Heart right ventricle (tissue), 16 donors: ENCODE measurements at regions not wholly inside any gene's neighbourhood (a gene's known extent, or its start where the extent isn't known, plus 50 kb on each side); places are given as distances from the start of the nearest gene placed in this dataset.

ENCODE experiments used
- ATAC-seq, 8 donors: fragments of 200-7000 bp; cut with Tn5 transposase; one replicate each; pipeline ENCODE4 v1.9.1; 2020; ENCODE audit warnings: mild to moderate bottlenecking in 8 of 8, moderate library complexity in 8 of 8, moderate number of reproducible peaks in 1 of 8
- DNase-seq, 2 donors: peaks; one replicate each; pipeline ENCODE4 v3.0.0-alpha.2; 2020
- H3K27ac ChIP-seq, 10 donors: fragments of 200-600 bp; sonication (generic) in 2 of 10; one replicate each; pipeline versions ENCODE4 v1.5.0 to v1.8.0; 2020 to 2022; ENCODE audit warnings: mild to moderate bottlenecking in 3 of 10
- H3K27me3 ChIP-seq, 7 donors: fragments of 200-600 bp; one replicate each; pipeline ENCODE4 v1.8.0; 2021 to 2022; ENCODE audit warnings: mild to moderate bottlenecking in 2 of 7
- H3K36me3 ChIP-seq, 9 donors: fragments of 200-600 bp; sonication (generic) in 1 of 9; one replicate each; pipeline versions ENCODE4 v1.5.0 to v1.8.0; 2020 to 2022; ENCODE audit warnings: mild to moderate bottlenecking in 2 of 9
- H3K4me1 ChIP-seq, 9 donors: fragments of 200-600 bp; sonication (generic) in 1 of 9; one replicate each; pipeline versions ENCODE4 v1.5.0 to v1.8.0; 2020 to 2022; ENCODE audit warnings: mild to moderate bottlenecking in 4 of 9
- H3K4me3 ChIP-seq, 10 donors: fragments of 200-600 bp; sonication (generic) in 2 of 10; one replicate each; pipeline versions ENCODE4 v1.5.0 to v1.8.0; 2020 to 2022; ENCODE audit warnings: mild to moderate bottlenecking in 7 of 10, moderate library complexity in 2 of 10
- H3K9me3 ChIP-seq, 11 donors: fragments of 200-600 bp in 10 of 11; sonication (generic) in 2 of 11; one replicate each; pipeline versions ENCODE4 v1.5.0 to v1.8.0; 2013 to 2022; ENCODE audit warnings: mild to moderate bottlenecking in 2 of 11, control low read depth in 1 of 11, moderate library complexity in 1 of 11
- WGBS, 2 donors: extraction: QIAGEN DNeasy Blood & Tissue Kit; methylation state at CpG; one replicate each; pipeline ENCODE4 v1.1.7; 2013; ENCODE audit warnings: inconsistent platforms in 1 of 2; 5-methylcytosine and 5-hydroxymethylcytosine counted together
- intact Hi-C, 10 donors: fragments of 100-400 bp; cut with DNase I; formaldehyde crosslinking; loops; one replicate each; pipeline versions ENCODE4 v1.11.1 to v1.14.2; 2022
- TF ChIP-seq, protein P1 (sequence below), 9 donors: fragments of 200-600 bp; sonication (generic) in 2 of 9; IDR thresholded peaks; one replicate each; pipeline versions ENCODE4 v1.5.0 to v1.8.0; 2021 to 2022; ENCODE audit warnings: antibody characterized with exemption in 9 of 9, mild to moderate bottlenecking in 5 of 9, moderate library complexity in 1 of 9
- donor health status: Arrhythmogenic right ventricular cardiomyopathy.
- donor health status: ischemic (EF 13 %, LVEDD 7.1; RV severe dilation, severe dysfunction).
- donor health status: healthy with polysubstance abuse.
- donor health status: DM: no; HTN: yes; CAD: no.
- donor health status: DM: no; HTN: no; CAD: no.
- donor health status: ischemic (EF 25% LVEDD 6.9; RV normal size, moderate dysfunction).
- donor health status: ischemic (EF 25% LVEDD 5.7; RV mildly dilated, moderate dysfunction).
- donor health status: healthy.
- donor health status: DM: yes; HTN: yes; CAD: no.
- donor health status: Ischemic cardiomyopathy.
- donor health status: ischemic (EF 35%, LVEDD 5.7; RV mildly dilated, moderate dysfunction).
- donor health status: nonischemic (EF 11% LVEDD 7.7; RV severe dilation, severe dysfunction).
- donor health status: DM: yes; HTN: yes; CAD: no.
- donor health status: PGD.
- donor health status: ischemic (EF 29% LVEDD 5.4; RV normal size, mild dysfunction).
- donor health status: nonischemic (EF 23%, LVEDD 6.1; RV moderate dilation, normal function).

DNA sequence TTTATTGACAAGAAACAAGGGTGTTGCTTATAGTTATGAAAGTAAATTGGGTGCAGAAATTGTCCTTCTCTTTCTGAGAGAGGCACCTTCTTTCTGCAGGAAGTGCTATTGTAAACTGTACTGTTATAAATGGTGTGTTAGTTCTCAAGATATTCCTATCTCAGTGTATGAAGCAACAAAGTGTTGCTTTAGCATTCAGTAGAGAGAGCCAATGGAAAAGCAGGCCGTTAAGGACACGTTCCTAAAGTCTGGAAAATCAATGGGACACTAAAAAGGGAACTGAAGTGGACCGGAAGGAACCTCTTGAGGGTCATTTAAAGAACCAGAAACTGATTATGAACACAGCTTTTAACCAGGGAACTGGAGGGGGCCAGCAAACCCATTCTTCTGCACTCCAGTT, 510.0 kb upstream of the ZEB2 start:
- no peaks in the 10 kb centered on the region for H3K9me3 ChIP-seq
- no peaks in the 10 kb centered on the region for H3K36me3 ChIP-seq
- no peaks in the 10 kb centered on the region for H3K27me3 ChIP-seq
- intact Hi-C loops: no loop called here
- H3K4me1 ChIP-seq: peaks cover 0 to 24% (median 0%) of the 10 kb centered on the region in 9 donors
- no peak overlapping the region for H3K4me3 ChIP-seq
- no peak overlapping the region for H3K27ac ChIP-seq
- ATAC-seq: peak in 1 of 8 donors; percentile 22
- no peak for DNase-seq
- WGBS, 2 donors: 28 to 32% methylated on average over 3 of the region's 3 CpGs
- TF ChIP-seq, protein P1, sequence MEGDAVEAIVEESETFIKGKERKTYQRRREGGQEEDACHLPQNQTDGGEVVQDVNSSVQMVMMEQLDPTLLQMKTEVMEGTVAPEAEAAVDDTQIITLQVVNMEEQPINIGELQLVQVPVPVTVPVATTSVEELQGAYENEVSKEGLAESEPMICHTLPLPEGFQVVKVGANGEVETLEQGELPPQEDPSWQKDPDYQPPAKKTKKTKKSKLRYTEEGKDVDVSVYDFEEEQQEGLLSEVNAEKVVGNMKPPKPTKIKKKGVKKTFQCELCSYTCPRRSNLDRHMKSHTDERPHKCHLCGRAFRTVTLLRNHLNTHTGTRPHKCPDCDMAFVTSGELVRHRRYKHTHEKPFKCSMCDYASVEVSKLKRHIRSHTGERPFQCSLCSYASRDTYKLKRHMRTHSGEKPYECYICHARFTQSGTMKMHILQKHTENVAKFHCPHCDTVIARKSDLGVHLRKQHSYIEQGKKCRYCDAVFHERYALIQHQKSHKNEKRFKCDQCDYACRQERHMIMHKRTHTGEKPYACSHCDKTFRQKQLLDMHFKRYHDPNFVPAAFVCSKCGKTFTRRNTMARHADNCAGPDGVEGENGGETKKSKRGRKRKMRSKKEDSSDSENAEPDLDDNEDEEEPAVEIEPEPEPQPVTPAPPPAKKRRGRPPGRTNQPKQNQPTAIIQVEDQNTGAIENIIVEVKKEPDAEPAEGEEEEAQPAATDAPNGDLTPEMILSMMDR (IDR thresholded peaks at IDR 0.05): no peak

DNA sequence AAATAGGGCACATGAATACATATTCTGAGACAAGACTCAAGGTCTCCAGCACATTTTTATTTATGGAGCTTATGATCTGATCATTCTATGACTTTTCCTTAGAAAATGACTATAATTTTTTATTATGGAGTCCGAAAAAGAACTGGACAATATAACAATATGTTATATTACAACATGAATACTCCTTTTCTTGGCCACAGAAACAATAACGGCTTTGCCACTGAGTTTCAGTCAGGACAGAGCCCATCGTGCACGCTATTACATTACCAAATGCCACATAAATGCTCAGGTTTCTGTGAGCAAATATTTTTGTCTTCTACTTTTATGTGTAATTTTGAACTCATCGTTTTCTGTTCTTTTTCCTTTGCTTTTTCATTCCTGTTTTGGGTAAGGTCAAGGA, 509.2 kb upstream of the ZEB2 start:
- H3K4me3 ChIP-seq: no peak overlapping the region
- DNase-seq: no peak
- ATAC-seq: no peak
- H3K36me3 ChIP-seq: no peaks in the 10 kb centered on the region
- H3K4me1 ChIP-seq: peaks cover 0 to 24% (median 0%) of the 10 kb centered on the region in 9 donors
- no peaks in the 10 kb centered on the region for H3K9me3 ChIP-seq
- no peaks in the 10 kb centered on the region for H3K27me3 ChIP-seq
- WGBS, 2 donors: 86 to 88% methylated on average over 5 of the region's 5 CpGs
- TF ChIP-seq, protein P1 (IDR thresholded peaks at IDR 0.05): no peak
- peak overlapping the region in 1 of 10 donors; percentile 22 for H3K27ac ChIP-seq
- intact Hi-C loops: no loop called here

DNA sequence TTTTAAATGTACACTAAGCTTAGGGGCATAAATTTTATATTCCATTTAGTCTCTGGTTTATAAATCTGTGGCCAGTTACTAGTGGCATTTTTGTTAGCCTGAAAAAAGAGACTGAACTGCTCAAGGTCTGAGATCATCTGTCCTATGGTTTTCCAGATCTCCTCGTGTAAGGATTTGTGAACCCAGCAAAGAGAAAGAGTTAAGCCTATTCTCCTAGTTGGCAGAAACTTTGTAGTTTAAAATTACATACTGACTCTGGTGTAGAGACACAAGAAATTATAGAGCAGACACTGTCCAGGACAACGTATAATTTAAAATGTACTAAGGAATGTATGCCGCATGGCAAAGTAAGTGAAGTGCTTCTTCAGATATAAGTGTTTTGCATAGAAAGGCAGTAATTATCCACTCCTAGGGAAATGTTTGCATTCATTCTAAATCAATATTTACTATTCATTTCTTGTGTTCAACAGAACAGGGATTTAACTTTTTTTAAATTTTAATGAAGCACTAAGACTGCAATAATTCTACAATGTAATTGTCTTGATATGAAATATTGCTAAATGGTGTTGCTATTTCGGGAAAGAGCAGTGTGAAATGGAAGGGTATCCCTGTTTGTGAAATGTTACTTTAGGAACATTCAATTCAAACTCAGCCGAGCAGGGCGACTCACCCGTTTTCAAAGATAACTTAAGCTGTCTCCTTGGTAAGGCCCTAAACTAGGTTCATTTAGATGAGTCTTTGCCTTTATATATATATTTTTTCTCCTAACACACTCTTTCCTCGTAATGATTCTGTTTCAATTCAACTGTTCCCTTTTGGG, 508.4 kb upstream of the ZEB2 start:
- no peak overlapping the region for H3K4me3 ChIP-seq
- H3K36me3 ChIP-seq: no peaks in the 10 kb centered on the region
- no peaks in the 10 kb centered on the region for H3K27me3 ChIP-seq
- 76 to 77% methylated on average over 8 of the region's 8 CpGs for WGBS, 2 donors
- DNase-seq: no peak
- no peak for ATAC-seq
- intact Hi-C loops: no loop called here
- H3K4me1 ChIP-seq: peaks cover 0 to 24% (median 0%) of the 10 kb centered on the region in 9 donors
- peak overlapping the region in 2 of 10 donors; percentile 5 to 22 for H3K27ac ChIP-seq
- TF ChIP-seq, protein P1 (IDR thresholded peaks at IDR 0.05): no peak
- no peaks in the 10 kb centered on the region for H3K9me3 ChIP-seq

DNA sequence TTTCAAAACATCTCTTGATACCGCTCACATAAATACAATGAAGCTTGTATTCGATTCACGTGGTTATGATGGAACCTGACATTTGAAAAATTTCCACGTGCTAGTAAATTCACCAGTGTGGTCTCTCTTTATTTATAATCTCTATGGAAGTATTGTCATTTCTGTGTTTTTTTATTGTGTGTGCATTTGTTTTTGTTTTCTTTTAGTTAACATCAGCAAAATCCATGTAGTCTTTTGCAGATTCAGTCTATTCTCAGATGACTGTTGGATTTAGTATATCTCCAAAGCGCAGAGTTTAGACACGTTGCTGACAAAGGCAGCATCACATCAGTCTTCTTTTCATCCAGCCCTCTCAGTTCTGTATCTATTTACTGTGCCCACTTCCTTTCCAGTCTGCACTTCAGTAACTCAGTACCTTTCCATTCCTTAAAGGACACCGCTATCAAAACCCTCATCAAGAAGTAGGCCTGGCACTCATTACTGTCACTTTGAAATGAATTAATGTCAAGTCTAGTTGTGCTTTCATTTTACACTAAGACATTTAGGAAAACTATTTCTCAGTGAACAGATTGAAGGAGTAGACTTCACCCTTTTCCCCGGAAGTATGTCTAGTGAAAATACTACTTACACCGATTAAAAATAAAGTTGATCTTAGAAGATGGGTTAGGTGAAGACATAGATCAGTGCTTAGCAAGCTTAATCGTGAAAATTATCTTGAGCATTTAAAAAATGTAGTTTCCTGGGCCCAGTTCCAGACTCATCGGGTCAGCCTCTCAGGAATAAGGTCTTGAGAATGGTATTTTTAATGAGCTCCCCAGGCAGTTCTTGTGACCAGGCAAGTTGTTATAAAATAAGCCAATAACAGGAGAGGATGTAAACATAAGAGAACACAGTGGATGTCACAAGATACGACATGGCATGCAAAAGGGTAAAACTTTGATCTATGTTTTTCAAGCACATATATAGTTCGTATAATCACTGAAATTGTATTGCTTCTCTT, 506.8 kb upstream of the ZEB2 start:
- no peak for DNase-seq
- 63 to 67% methylated on average over 13 of the region's 13 CpGs for WGBS, 2 donors

More for the DNA sequence above, 506.8 kb upstream of the ZEB2 start:
- no peaks in the 10 kb centered on the region for H3K36me3 ChIP-seq
- no peaks in the 10 kb centered on the region for H3K27me3 ChIP-seq
- H3K27ac ChIP-seq: peak overlapping the region in 2 of 10 donors; percentile 0 to 16
- H3K9me3 ChIP-seq: no peaks in the 10 kb centered on the region
- ATAC-seq: peak in 1 of 8 donors; percentile 36
- intact Hi-C loops: no loop called here
- TF ChIP-seq, protein P1 (IDR thresholded peaks at IDR 0.05): no peak
- H3K4me1 ChIP-seq: peaks cover 0 to 33% (median 4%) of the 10 kb centered on the region in 9 donors
- no peak overlapping the region for H3K4me3 ChIP-seq
